ENCODE measurements at regions not wholly inside any gene's neighbourhood (a gene's known extent, or its start where the extent isn't known, plus 50 kb on each side); places are given as distances from the start of the nearest gene placed in this dataset.

DNA sequence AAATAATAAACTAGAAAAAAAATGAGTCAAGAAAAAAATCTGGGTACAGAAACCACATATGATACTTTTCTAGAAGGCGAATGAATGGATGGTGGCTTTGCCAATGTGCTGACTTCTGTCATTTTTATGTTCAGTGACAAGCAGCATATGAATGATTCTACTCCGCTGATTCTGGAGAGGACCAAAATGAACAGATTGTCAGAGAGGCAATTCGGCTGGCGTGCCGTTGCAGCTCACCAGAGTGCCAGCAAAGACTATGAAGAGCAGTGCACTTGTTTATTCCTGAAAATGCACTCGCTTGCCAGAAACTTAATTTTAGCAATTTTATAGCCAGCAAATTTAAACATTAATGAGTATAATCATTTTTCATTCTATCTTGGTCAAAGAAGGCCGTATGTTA lies 105.9 kb upstream of the NYAP2 start:
- DNase-seq, result no peak
- TF ChIP-seq, protein P1, sequence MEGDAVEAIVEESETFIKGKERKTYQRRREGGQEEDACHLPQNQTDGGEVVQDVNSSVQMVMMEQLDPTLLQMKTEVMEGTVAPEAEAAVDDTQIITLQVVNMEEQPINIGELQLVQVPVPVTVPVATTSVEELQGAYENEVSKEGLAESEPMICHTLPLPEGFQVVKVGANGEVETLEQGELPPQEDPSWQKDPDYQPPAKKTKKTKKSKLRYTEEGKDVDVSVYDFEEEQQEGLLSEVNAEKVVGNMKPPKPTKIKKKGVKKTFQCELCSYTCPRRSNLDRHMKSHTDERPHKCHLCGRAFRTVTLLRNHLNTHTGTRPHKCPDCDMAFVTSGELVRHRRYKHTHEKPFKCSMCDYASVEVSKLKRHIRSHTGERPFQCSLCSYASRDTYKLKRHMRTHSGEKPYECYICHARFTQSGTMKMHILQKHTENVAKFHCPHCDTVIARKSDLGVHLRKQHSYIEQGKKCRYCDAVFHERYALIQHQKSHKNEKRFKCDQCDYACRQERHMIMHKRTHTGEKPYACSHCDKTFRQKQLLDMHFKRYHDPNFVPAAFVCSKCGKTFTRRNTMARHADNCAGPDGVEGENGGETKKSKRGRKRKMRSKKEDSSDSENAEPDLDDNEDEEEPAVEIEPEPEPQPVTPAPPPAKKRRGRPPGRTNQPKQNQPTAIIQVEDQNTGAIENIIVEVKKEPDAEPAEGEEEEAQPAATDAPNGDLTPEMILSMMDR (IDR thresholded peaks at IDR 0.05; ENCODE audit: low read depth, low read length, missing control alignments), result no peak
- in situ Hi-C loops (cut with HindIII; ENCODE audit: low pct_ligation_motif_present, low sequenced_read_pairs), result no loop called here
- no peak overlapping the region for H3K4me3 ChIP-seq (ENCODE audit: low read depth, low read length)
- no peaks in the 10 kb centered on the region for H3K36me3 ChIP-seq (replicated peaks)
- H3K27ac ChIP-seq, result no peak overlapping the region
- no peaks in the 10 kb centered on the region for H3K27me3 ChIP-seq (replicated peaks)

DNA sequence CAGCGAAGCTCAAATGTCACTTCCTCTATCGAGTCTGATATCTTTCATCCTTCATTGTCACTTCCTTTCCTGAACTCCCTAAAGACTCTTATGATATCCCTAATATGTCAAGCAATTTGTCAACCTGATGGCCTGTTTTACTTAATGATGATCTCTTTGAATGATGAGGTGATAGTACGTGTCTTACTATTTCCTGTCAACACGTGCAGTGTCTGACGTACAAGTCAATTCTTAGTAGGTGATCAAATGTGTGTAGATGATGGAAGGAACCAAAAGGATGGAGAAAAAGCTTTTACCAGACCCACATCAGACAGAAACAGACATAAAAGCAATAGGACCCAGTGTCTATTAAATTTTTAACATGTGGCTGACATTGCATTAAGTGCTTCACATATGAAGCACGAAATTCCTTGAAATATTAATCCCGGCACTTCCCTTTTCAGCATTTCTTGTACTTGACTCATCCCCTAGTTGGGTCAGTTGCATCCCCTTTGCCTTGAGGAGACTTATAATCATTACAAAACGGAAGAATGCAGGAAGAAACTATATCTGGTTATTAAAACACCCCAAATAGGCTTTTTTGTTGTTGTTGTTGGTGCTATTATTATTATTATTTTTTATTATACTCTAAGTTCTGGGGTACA lies 108.6 kb upstream of the NYAP2 start:
- no peak for DNase-seq
- in situ Hi-C loops (cut with HindIII; ENCODE audit: low pct_ligation_motif_present, low sequenced_read_pairs), result no loop called here

DNA sequence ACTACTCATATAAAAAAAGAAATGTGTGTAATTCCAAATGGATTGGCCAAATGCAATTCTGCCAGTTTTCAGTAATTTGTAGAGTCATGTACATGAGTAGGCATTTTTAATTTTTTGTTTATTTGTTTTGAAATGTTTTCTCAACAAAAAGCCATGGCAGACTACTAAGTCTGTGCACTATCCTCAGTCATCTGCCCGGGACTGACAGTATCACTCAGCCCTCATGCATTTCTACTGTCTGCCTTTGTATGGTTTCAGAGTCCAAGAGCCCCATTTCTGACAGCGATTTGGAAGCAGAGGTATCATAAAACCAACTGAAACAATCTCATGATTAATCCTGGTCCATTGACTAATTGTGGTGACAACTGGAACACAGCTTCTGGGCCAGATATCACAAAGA lies 109.9 kb upstream of the NYAP2 start:
- in situ Hi-C loops (cut with HindIII; ENCODE audit: low pct_ligation_motif_present, low sequenced_read_pairs), result no loop called here
- TF ChIP-seq, protein P1 (IDR thresholded peaks at IDR 0.05; ENCODE audit: low read depth, low read length, missing control alignments), result no peak
- no peak for DNase-seq
- H3K4me3 ChIP-seq (ENCODE audit: low read depth, low read length), result no peak overlapping the region
- H3K27ac ChIP-seq, result peak overlapping the region; percentile 31
- H3K36me3 ChIP-seq (replicated peaks), result no peaks in the 10 kb centered on the region
- no peaks in the 10 kb centered on the region for H3K27me3 ChIP-seq (replicated peaks)

More for the DNA sequence above, 108.6 kb upstream of the NYAP2 start:
- H3K27me3 ChIP-seq (replicated peaks), result no peaks in the 10 kb centered on the region
- H3K36me3 ChIP-seq (replicated peaks), result no peaks in the 10 kb centered on the region
- TF ChIP-seq, protein P1 (IDR thresholded peaks at IDR 0.05; ENCODE audit: low read depth, low read length, missing control alignments), result no peak
- no peak overlapping the region for H3K4me3 ChIP-seq (ENCODE audit: low read depth, low read length)
- no peak overlapping the region for H3K27ac ChIP-seq

DNA sequence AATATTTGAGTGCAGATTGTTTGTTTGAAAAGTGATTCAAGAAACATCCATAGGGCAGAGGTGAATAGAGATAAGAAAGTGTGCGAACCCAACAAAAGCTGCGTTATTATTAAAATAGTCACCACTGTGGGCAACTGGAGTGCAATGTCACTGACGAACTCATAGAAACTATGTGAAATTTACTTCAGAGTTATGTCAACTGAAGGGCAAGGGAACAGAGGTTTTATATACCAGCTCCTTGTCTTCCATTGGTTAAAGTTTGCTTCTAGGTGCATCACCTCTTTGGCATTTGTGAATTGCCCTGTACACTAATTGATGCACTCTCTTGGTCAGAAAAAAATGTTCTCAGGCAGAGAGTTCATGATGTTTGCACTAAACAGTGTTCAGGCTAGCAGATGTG lies 110.5 kb upstream of the NYAP2 start:
- in situ Hi-C loops (cut with HindIII; ENCODE audit: low pct_ligation_motif_present, low sequenced_read_pairs), result no loop called here
- peak; percentile 41 for DNase-seq
- H3K27me3 ChIP-seq (replicated peaks), result no peaks in the 10 kb centered on the region
- H3K36me3 ChIP-seq (replicated peaks), result no peaks in the 10 kb centered on the region
- peak overlapping the region; percentile 31 for H3K27ac ChIP-seq
- no peak overlapping the region for H3K4me3 ChIP-seq (ENCODE audit: low read depth, low read length)
- TF ChIP-seq, protein P1 (IDR thresholded peaks at IDR 0.05; ENCODE audit: low read depth, low read length, missing control alignments), result no peak

DNA sequence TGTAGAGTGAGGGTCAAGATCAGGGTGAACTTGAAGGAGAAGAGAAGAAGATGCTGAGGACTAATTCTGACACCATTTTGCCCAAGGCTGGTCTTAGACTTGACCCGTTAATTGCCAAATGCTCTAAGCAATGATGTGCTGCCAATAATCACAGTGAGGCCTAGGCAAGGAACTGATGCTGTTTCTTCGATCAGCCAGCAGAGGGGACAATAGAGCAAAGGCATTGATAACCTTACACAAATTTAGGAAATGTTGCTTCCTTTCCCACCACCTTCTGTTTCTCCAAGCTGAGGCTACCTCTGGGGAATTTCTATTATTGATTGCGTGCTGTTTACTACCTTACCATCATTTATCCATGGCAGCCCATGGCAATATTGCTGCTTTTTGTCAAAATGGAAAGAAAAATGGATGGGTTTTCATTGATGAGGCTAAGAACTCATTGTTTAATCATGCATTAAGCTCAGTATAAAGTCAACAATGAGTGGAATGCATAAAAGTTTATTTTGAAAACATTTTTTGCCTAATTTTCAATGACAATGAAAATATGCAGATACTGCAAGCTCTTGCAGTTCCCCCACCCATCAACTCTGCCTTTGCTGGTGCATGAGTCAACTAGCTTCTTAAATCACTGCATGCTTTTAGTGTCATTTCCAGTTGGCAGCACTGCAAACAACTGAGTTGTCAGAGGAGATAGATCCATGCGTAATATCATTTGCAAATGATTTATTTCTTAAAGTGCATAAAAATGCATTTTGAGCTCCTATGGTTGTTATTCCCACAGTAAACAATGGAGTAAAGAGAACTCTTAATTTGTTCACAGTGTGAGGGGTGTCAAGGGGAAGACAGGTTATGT lies 116.4 kb upstream of the NYAP2 start:
- TF ChIP-seq, protein P1 (IDR thresholded peaks at IDR 0.05; ENCODE audit: low read depth, low read length, missing control alignments), result peak; percentile 92
- peak; percentile 43 for DNase-seq
- in situ Hi-C loops (cut with HindIII; ENCODE audit: low pct_ligation_motif_present, low sequenced_read_pairs), result no loop called here
- no peak overlapping the region for H3K4me3 ChIP-seq (ENCODE audit: low read depth, low read length)
- H3K27ac ChIP-seq, result no peak overlapping the region
- H3K27me3 ChIP-seq (replicated peaks), result no peaks in the 10 kb centered on the region
- no peaks in the 10 kb centered on the region for H3K36me3 ChIP-seq (replicated peaks)
